ENCODE measurements at regions not wholly inside any gene's neighbourhood (a gene's known extent, or its start where the extent isn't known, plus 50 kb on each side); places are given as distances from the start of the nearest gene placed in this dataset.

GRCh38 chr3:193119926-193120325 is 121.1 kb upstream of the PLAAT1 start:
- no peak for TF ChIP-seq TAF1 (IDR thresholded peaks at IDR 0.05; ENCODE audit: borderline replicate concordance, insufficient read depth, low read length)

DNA sequence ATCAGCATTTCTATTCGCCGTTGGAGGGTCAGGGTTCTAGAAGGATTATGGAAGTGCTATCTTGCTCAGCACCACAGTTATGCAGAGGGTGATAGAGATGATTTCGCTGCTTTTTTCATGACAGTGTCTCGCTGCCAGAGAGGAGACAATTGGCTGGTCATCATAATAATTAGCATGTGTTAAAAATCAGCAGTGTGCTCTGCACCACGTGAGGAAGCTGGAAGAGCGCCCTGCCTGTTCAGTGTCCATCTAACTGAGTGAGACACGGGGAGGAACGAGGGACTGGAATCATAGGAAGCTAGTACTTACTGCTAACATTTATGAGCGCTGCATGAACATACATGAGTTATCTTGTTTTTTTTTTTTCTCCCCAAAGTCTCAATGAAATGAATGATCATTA is 116.2 kb upstream of the PLAAT1 start:
- no peak for TF ChIP-seq SIN3A (IDR thresholded peaks at IDR 0.05; ENCODE audit: borderline replicate concordance, insufficient read depth, low read length)
- no peak for TF ChIP-seq POLR2AphosphoS5 (IDR thresholded peaks at IDR 0.05; ENCODE audit: low read depth, low read length)
- TF ChIP-seq TAF1 (IDR thresholded peaks at IDR 0.05; ENCODE audit: borderline replicate concordance, insufficient read depth, low read length), result no peak
- no peak for TF ChIP-seq FOXP2 (optimal IDR thresholded peaks at IDR 0.05; ENCODE audit: borderline replicate concordance, extremely low read depth, extremely low read length, insufficient read depth)
- TF ChIP-seq, protein P1, sequence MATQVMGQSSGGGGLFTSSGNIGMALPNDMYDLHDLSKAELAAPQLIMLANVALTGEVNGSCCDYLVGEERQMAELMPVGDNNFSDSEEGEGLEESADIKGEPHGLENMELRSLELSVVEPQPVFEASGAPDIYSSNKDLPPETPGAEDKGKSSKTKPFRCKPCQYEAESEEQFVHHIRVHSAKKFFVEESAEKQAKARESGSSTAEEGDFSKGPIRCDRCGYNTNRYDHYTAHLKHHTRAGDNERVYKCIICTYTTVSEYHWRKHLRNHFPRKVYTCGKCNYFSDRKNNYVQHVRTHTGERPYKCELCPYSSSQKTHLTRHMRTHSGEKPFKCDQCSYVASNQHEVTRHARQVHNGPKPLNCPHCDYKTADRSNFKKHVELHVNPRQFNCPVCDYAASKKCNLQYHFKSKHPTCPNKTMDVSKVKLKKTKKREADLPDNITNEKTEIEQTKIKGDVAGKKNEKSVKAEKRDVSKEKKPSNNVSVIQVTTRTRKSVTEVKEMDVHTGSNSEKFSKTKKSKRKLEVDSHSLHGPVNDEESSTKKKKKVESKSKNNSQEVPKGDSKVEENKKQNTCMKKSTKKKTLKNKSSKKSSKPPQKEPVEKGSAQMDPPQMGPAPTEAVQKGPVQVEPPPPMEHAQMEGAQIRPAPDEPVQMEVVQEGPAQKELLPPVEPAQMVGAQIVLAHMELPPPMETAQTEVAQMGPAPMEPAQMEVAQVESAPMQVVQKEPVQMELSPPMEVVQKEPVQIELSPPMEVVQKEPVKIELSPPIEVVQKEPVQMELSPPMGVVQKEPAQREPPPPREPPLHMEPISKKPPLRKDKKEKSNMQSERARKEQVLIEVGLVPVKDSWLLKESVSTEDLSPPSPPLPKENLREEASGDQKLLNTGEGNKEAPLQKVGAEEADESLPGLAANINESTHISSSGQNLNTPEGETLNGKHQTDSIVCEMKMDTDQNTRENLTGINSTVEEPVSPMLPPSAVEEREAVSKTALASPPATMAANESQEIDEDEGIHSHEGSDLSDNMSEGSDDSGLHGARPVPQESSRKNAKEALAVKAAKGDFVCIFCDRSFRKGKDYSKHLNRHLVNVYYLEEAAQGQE (IDR thresholded peaks at IDR 0.05; ENCODE audit: insufficient read depth in 1 of 2, low read depth in 2 of 2, low read length in 2 of 2), result no peak

- TF ChIP-seq POLR2AphosphoS5 (IDR thresholded peaks at IDR 0.05; ENCODE audit: low read depth, low read length) (no peak), FOXP2 (optimal IDR thresholded peaks at IDR 0.05; ENCODE audit: borderline replicate concordance, extremely low read depth, extremely low read length, insufficient read depth) (no peak), SIN3A (IDR thresholded peaks at IDR 0.05; ENCODE audit: borderline replicate concordance, insufficient read depth, low read length) (no peak), TAF1 (IDR thresholded peaks at IDR 0.05; ENCODE audit: borderline replicate concordance, insufficient read depth, low read length) (no peak)
- TF ChIP-seq, protein P1 (IDR thresholded peaks at IDR 0.05; ENCODE audit: insufficient read depth in 1 of 2, low read depth in 2 of 2, low read length in 2 of 2), result no peak
Measured at GRCh38 chr3:193129607-193130006, 111.4 kb upstream of the PLAAT1 start.

DNA sequence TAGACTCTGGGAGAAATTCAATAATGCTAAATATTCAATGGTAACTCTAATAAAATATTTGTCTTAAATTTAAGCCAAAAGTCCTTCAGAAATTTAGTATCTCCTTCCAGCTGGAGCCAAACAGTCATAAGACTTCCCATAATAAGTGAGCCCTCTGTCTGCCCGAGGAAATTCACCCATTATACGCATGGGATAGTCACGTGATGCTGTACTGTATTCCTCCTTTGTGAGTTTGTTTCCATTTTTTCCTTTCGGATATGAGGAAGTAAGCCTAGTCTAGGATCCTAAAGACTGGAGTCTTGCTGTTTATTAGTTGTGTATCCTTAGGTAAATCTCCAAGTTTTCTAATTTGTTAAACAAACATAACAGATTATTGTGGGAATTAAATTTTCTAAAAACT is 110.4 kb upstream of the PLAAT1 start:
- TF ChIP-seq, protein P1 (IDR thresholded peaks at IDR 0.05; ENCODE audit: insufficient read depth in 1 of 2, low read depth in 2 of 2, low read length in 2 of 2), result no peak
- no peak for TF ChIP-seq POLR2AphosphoS5 (IDR thresholded peaks at IDR 0.05; ENCODE audit: low read depth, low read length)
- no peak for TF ChIP-seq TAF1 (IDR thresholded peaks at IDR 0.05; ENCODE audit: borderline replicate concordance, insufficient read depth, low read length)
- TF ChIP-seq FOXP2 (optimal IDR thresholded peaks at IDR 0.05; ENCODE audit: borderline replicate concordance, extremely low read depth, extremely low read length, insufficient read depth), result no peak
- TF ChIP-seq SIN3A (IDR thresholded peaks at IDR 0.05; ENCODE audit: borderline replicate concordance, insufficient read depth, low read length), result no peak

DNA sequence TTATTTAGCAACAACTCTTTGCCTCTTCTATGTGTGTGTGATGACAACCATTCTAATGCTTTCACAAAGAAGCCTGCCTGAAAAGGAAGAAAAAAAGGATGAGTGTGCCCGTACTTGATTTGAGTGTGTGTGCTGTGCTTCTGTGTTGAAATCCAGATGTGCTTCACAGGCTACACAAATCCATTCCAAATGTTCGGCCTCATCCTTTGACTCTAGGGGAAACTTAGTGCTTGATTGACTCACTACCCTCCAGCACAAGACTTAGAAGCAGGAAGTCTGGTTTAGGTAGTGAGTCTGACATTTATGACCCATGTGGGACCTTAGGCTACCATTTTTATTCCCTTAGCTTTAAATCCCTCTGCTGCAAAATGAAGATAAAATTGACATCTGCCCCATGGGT is 108.8 kb upstream of the PLAAT1 start:
- no peak for TF ChIP-seq SIN3A (IDR thresholded peaks at IDR 0.05; ENCODE audit: borderline replicate concordance, insufficient read depth, low read length)
- no peak for TF ChIP-seq TAF1 (IDR thresholded peaks at IDR 0.05; ENCODE audit: borderline replicate concordance, insufficient read depth, low read length)
- TF ChIP-seq, protein P1 (IDR thresholded peaks at IDR 0.05; ENCODE audit: insufficient read depth in 1 of 2, low read depth in 2 of 2, low read length in 2 of 2), result no peak
- TF ChIP-seq POLR2AphosphoS5 (IDR thresholded peaks at IDR 0.05; ENCODE audit: low read depth, low read length), result no peak
- TF ChIP-seq FOXP2 (optimal IDR thresholded peaks at IDR 0.05; ENCODE audit: borderline replicate concordance, extremely low read depth, extremely low read length, insufficient read depth), result no peak
